Adrenal gland (tissue), 5 donors: ENCODE measurements at regions not wholly inside any gene's neighbourhood (a gene's known extent, or its start where the extent isn't known, plus 50 kb on each side); places are given as distances from the start of the nearest gene placed in this dataset.

Experiments used
- CTCF ChIP-seq, 6 experiments: fragments of 450-650 bp in 4 of 6; fragments of 200-600 bp in 2 of 6; sonication (generic) in 1 of 6; IDR thresholded peaks; 1 replicate in 5 of 6; 2 replicates in 1 of 6; pipeline versions ENCODE4 v1.5.1 to v1.8.0; 2016 to 2021; ENCODE audit warnings: antibody characterized with exemption in 6 of 6, mild to moderate bottlenecking in 2 of 6, moderate library complexity in 1 of 6
- POLR2A ChIP-seq, 2 donors: fragments of 450-650 bp; IDR thresholded peaks; one replicate each; pipeline ENCODE4 v1.6.1; 2017; ENCODE audit warnings: antibody characterized with exemption in 2 of 2, mild to moderate bottlenecking in 2 of 2, moderate library complexity in 1 of 2
- donor health status: DM: no; HTN: no; CAD: no.

- TF ChIP-seq CTCF (IDR thresholded peaks at IDR 0.05) = no peak
- TF ChIP-seq POLR2A (IDR thresholded peaks at IDR 0.05) = no peak
Observed at GRCh38 chr4:83197555-83198235, 83.2 kb upstream of the PLAC8 start.
